ENCODE measurements at regions not wholly inside any gene's neighbourhood (a gene's known extent, or its start where the extent isn't known, plus 50 kb on each side); places are given as distances from the start of the nearest gene placed in this dataset.
"Not testable (repeated sequence)": the region's sequence is repeated elsewhere in the genome, so short reads cannot be mapped to it uniquely, and the experiment has no call there.

- not testable (repeated sequence) for TF ChIP-seq POLR2A (IDR thresholded peaks at IDR 0.05; ENCODE audit: low read length); GATA1 (IDR thresholded peaks at IDR 0.05; ENCODE audit: low read depth, low read length)
Observed at GRCh38 chr9:65401456-65402045, 116.5 kb upstream of the FOXD4L5 start.
